Activated CD4-positive, alpha-beta memory T cell treated with anti-CD3 and anti-CD28 coated beads, Interleukin-2, amount 10 ng/mL, durations not matched to agents 7 days and 5 days (primary cell): ENCODE measurements at regions not wholly inside any gene's neighbourhood (a gene's known extent, or its start where the extent isn't known, plus 50 kb on each side); places are given as distances from the start of the nearest gene placed in this dataset.

Source experiments
- CTCF ChIA-PET: fragments of 350-600 bp; sonication (Branson Sonifier 250); formaldehyde crosslinking; loops from one replicate; lab custom pipeline; 2021; ENCODE audit warnings: antibody characterized with exemption, inconsistent platforms; lab: Charles Lee
- POLR2A ChIA-PET: fragments of 350-600 bp; sonication (Branson Sonifier 250); formaldehyde crosslinking; loops from one replicate; lab custom pipeline; 2021; ENCODE audit warnings: antibody characterized with exemption; lab: Charles Lee
- DNase-seq: peaks from one replicate; pipeline ENCODE4 v3.0.0-alpha.2; 2020
- H3K27ac Mint-ChIP-seq: one replicate; pipeline ENCODE4 v1.8.0; 2021; ENCODE audit warnings: mild to moderate bottlenecking, mixed read lengths
- H3K27me3 Mint-ChIP-seq: one replicate; pipeline ENCODE4 v1.8.0; 2021; ENCODE audit warnings: mixed read lengths
- H3K36me3 Mint-ChIP-seq: one replicate; pipeline ENCODE4 v1.8.0; 2021; ENCODE audit warnings: low read depth, mixed read lengths
- H3K4me1 Mint-ChIP-seq: one replicate; pipeline ENCODE4 v1.8.0; 2021; ENCODE audit warnings: mixed read lengths
- H3K4me3 Mint-ChIP-seq: one replicate; pipeline ENCODE4 v1.8.0; 2021; ENCODE audit warnings: mild to moderate bottlenecking, mixed read lengths
- H3K9me3 Mint-ChIP-seq: one replicate; pipeline ENCODE4 v1.8.0; 2021; ENCODE audit warnings: mixed read lengths

DNA sequence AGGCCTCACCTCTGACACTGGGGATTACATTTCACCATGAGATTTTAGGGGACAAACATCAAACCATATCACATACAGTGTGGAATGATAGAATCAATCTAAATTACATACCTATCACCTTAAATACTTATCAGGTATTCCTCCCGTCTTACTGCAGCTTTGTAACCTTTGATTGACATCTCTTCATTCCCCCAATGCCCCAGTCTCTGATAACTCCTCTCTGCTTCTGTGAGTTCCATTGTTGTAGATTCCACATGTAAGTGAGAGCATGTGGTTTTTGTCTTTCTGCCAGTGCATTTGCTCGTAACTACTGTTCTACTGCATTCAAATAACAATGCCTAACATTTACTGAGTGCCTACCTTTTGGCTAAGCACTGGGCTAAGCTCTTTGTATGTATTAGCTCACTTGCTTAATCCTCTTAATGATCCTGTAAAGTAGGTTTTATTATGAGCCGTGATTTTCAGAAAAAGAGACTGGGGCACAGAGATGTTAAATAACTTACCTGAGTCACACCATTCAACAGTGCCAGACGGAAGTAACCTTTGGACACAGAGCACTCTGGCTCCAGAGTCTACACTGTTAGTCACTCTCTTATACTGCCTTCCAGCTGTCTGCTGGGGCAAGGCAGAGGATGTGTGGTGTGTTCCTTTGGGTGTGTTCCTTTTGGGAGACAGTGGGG, 63.7 kb upstream of the ESX1 start:
- no peak for DNase-seq
- Mint-ChIP-seq H3K4me3 (no peak overlapping the region), H3K9me3 (no peaks in the 10 kb centered on the region), H3K27ac (no peak overlapping the region), H3K27me3 (no peaks in the 10 kb centered on the region), H3K36me3 (no peaks in the 10 kb centered on the region), H3K4me1 (no peaks in the 10 kb centered on the region)
- CTCF ChIA-PET, result no interaction called here
- POLR2A ChIA-PET, result no interaction called here

DNA sequence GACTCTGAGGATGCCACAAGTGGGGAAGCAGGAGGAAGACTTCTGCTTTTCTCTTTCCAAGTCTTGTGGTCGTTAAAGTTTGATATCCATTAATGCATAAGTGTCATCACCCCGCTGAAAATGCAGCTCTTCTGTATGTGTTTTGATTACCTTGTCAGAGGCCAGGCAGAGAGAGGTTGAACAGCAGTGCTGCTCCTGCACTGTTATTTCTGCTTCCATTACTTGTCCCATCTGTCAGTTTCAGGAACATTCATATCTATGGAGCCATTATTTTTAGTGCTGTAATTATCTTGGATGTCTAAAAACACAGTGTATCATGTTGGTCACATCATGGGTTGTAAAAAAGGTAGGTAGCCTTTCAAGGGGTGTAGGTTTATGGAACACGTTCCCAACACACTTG, 62.0 kb upstream of the ESX1 start:
- H3K4me1 Mint-ChIP-seq, result no peaks in the 10 kb centered on the region
- no peaks in the 10 kb centered on the region for H3K9me3 Mint-ChIP-seq
- POLR2A ChIA-PET, result no interaction called here
- no peak overlapping the region for H3K27ac Mint-ChIP-seq
- CTCF ChIA-PET, result no interaction called here
- H3K27me3 Mint-ChIP-seq, result no peaks in the 10 kb centered on the region
- DNase-seq, result no peak
- no peaks in the 10 kb centered on the region for H3K36me3 Mint-ChIP-seq
- H3K4me3 Mint-ChIP-seq, result no peak overlapping the region

DNA sequence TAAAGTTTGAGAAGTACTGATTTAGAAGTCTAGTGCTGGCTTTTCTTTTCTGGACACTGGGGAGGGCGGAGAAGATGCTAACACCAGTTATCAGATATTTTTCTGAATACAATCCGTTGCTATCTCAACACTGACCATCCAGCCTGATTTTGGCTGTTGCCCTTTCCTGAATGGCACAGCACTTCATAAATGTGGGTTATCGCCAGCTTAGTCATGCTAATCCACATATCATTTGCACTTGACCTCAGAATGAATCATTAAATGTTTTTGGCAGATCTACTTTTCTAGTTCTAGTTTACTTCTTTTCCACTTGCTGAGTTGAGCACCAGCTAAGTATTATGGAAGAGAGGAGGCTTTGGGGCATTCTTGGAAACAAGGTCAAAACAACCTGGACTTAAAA, 60.8 kb upstream of the ESX1 start:
- Mint-ChIP-seq H3K36me3 (no peaks in the 10 kb centered on the region), H3K9me3 (no peaks in the 10 kb centered on the region), H3K4me1 (no peaks in the 10 kb centered on the region), H3K4me3 (no peak overlapping the region), H3K27me3 (no peaks in the 10 kb centered on the region), H3K27ac (no peak overlapping the region)
- DNase-seq, result no peak
- CTCF ChIA-PET, result no interaction called here
- POLR2A ChIA-PET, result no interaction called here

DNA sequence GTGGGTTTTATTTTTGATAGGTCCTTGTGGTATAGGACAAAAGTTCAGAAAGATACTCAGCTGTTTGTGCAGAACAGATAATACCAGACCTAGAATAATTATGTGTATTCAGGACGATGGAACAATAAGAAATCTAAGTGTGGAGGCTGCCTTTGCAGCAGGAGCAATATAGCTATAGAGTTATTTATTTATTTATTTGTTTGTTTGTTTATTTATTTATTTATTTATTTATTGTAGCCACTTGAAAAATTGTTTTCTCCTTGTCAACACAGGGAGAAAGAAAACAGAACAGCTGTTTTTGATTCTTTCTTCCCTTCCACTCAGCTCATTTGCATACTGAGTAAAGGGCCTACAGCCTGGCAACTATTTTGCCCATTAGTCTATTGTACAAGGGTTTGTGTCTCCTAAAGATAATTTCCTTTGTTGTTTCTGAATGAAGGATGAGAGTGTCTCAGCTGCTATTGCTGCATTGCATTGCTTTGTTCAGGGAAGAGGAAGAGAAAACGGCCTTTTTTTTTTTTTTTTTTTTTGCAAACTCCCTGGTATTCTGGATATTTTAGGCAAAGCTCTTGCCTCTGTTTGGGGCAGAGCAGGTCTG, 56.0 kb upstream of the ESX1 start:
- no peaks in the 10 kb centered on the region for H3K36me3 Mint-ChIP-seq
- H3K27ac Mint-ChIP-seq, result no peak overlapping the region
- no peaks in the 10 kb centered on the region for H3K9me3 Mint-ChIP-seq
- no peaks in the 10 kb centered on the region for H3K27me3 Mint-ChIP-seq
- H3K4me1 Mint-ChIP-seq, result no peaks in the 10 kb centered on the region
- ChIA-PET POLR2A (no interaction called here), CTCF (no interaction called here)
- no peak overlapping the region for H3K4me3 Mint-ChIP-seq
- no peak for DNase-seq

DNA sequence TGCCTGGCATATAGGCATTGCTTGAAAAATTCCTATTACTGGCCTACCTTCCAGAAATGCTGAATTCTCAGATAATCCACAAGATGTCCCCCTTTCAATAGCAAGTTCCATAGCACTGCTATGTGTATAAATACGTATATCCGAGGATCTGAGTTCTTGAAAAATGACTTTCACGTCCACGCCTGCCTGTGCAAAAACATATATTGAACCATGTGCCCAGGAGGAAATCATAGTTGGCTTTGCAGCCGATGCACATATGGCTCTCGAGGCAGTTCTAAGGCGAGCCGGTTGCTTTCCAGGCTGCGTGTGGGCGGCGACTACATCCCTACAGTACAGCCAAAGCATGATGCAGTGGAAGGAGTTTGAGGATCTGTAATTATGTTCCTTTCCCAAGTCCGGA, 55.4 kb upstream of the ESX1 start:
- POLR2A ChIA-PET, result no interaction called here
- no peak overlapping the region for H3K27ac Mint-ChIP-seq
- CTCF ChIA-PET, result no interaction called here
- H3K27me3 Mint-ChIP-seq, result no peaks in the 10 kb centered on the region
- no peak for DNase-seq
- no peaks in the 10 kb centered on the region for H3K9me3 Mint-ChIP-seq
- no peaks in the 10 kb centered on the region for H3K4me1 Mint-ChIP-seq
- no peak overlapping the region for H3K4me3 Mint-ChIP-seq
- no peaks in the 10 kb centered on the region for H3K36me3 Mint-ChIP-seq

DNA sequence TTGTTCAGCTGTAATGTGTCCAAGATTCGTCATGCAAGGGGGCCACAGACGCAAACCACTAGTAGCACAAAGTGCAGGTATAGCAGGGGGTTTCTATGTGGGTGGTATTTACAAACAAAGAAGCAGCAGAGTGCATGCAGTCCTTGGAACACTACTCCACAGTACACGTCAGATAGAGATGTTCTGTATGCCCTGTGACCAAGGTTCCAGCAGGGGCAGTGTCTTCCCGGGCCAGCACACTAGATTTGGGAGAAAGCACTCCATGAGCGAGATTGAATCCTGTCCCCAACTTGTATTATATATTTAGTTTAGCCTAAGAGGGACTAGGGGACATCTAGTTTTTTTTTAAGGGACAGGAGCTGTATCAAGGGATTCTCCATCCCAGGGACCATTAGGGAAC, 54.4 kb upstream of the ESX1 start:
- Mint-ChIP-seq H3K27ac (no peak overlapping the region), H3K9me3 (no peaks in the 10 kb centered on the region), H3K4me1 (no peaks in the 10 kb centered on the region), H3K27me3 (no peaks in the 10 kb centered on the region), H3K36me3 (no peaks in the 10 kb centered on the region), H3K4me3 (no peak overlapping the region)
- CTCF ChIA-PET, result no interaction called here
- no peak for DNase-seq
- POLR2A ChIA-PET, result no interaction called here

DNA sequence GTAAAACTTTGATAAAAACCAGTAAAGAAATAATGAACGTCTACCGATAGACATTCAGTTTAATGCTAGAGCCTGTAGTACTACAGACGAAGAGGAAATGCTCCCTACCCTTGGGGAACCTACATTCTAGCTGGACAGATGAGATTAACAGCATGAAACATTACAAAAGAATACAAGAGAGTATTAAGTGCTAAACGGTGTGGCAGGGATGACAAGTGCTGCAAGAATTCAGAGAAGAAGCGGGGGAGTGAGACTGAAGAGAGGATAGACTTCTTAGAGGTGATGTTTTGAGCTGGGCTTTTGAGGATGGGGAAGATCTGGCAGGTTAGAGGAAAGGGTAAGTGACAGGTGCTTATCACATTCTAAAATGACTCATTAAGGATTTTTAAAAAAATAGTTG, 52.6 kb upstream of the ESX1 start:
- no peak overlapping the region for H3K4me3 Mint-ChIP-seq

DNA sequence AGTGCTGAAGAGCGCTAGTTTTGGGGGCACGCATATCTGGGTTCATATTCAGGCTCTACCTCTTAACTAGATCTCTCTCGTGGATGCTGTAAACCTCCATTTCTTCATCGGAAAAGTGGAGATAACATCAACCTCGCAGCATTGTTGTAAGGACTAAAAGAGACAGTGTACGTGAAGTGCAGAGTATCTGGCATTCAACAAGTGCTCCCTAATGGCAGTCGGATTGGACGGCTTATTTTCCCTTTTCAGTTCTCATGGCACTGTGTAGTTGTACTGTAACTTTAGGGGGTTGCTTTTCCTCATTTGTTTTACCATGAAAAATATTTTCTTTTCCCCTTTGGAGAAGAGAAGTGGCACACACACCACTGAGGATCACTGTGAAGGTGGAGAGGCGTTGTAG, 51.4 kb upstream of the ESX1 start:
- Mint-ChIP-seq H3K27me3 (no peaks in the 10 kb centered on the region), H3K4me3 (no peak overlapping the region), H3K36me3 (no peaks in the 10 kb centered on the region), H3K4me1 (no peaks in the 10 kb centered on the region), H3K9me3 (no peaks in the 10 kb centered on the region), H3K27ac (no peak overlapping the region)
- POLR2A ChIA-PET, result no interaction called here
- CTCF ChIA-PET, result no interaction called here
- DNase-seq, result no peak

More for the DNA sequence above, 52.6 kb upstream of the ESX1 start:
- ChIA-PET POLR2A (no interaction called here), CTCF (no interaction called here)
- no peaks in the 10 kb centered on the region for H3K4me1 Mint-ChIP-seq
- no peak overlapping the region for H3K27ac Mint-ChIP-seq
- no peaks in the 10 kb centered on the region for H3K36me3 Mint-ChIP-seq
- no peaks in the 10 kb centered on the region for H3K9me3 Mint-ChIP-seq
- no peak for DNase-seq
- H3K27me3 Mint-ChIP-seq, result no peaks in the 10 kb centered on the region
